HG02610 (cell line): ENCODE measurements at regions not wholly inside any gene's neighbourhood (a gene's known extent, or its start where the extent isn't known, plus 50 kb on each side); places are given as distances from the start of the nearest gene placed in this dataset.

Source experiments
- ATAC-seq: cut with Tn5 transposase; IDR thresholded peaks from one replicate; pipeline ENCODE4 v1.9.1; 2021; ENCODE audit warnings: mild to moderate bottlenecking, moderate library complexity; ENCODE audit not compliant: unreplicated experiment

GRCh38 chr3:73727117-73727821 is 102.5 kb upstream of the PDZRN3 start:
- ATAC-seq: no peak

DNA sequence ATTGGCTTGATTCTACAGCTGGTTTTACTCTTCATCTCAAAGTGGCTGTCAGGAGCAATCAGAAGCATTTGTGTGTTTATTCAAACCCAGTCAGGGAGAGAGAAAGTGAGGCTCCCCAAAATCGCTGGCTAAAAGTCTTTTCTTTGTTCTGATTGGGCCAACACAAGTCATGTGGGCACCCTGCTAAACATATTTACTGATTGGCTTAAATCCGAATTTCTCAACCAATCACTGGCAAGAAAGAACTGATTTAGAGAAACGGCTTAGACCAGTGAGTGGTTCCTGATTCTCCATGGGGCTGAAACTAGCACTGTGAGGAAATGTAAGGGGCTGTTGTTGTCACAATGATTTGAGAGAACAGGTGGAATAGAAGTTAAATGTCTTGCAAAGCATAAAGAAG is 98.9 kb upstream of the PDZRN3 start:
- no peak for ATAC-seq

GRCh38 chr3:73719861-73720260 is 95.1 kb upstream of the PDZRN3 start:
- no peak for ATAC-seq

DNA sequence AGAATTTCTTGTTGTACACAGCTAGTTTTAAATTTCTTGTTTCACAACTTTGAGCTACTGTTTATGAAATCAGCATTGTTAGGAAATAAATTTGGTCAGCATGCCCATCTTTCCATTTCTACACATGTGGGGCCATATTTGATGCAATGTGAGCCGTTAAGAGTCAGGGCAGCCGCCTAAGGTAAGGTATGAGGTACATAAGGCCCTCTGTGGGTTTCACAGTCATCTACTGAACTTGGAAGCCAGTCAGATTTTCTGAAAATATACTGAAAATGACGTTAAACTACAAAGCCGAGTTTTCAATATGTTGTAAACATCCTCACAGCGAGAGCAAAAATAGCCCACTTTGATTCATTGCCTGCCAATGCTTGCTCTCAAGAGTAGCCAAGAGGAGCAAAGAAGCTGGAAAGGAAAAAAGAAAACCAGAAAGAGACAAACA is 94.7 kb upstream of the PDZRN3 start:
- no peak for ATAC-seq

DNA sequence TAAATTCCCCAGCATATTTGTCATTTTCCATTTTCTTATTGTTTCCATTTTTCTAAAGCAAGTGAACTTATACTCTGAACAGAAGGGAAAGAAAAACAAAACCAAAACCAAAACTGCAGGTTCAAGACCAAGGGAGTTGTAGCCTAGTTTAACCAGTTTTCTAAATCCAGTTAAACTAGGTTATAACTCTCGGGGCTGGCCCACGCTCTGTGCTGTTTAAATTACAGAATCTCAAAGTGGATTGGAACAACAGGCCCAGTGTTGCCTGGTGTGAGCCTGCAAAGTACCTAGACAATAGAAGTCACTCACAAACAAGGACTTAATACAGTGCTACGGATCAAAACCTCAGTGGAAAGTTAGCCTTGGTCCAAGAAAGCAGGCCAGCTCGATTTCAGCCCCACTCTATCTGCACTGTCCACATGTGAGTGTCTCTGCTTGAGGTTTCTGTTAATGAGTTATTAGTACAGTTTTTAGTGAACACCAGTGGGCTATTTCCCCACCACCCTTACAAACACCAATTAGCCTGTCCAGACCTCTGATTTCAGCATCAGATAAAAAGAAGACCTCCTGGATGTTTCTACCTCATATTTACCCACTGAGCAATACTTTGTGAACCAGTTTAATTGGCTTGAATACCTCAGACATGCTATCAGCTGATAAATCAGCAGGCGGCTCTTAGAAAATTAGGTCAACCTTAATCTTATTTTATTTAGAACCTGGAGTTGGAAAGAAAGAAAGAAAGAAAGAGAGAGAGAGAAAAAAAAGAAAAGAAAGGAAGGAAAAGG is 93.8 kb upstream of the PDZRN3 start:
- ATAC-seq: no peak

DNA sequence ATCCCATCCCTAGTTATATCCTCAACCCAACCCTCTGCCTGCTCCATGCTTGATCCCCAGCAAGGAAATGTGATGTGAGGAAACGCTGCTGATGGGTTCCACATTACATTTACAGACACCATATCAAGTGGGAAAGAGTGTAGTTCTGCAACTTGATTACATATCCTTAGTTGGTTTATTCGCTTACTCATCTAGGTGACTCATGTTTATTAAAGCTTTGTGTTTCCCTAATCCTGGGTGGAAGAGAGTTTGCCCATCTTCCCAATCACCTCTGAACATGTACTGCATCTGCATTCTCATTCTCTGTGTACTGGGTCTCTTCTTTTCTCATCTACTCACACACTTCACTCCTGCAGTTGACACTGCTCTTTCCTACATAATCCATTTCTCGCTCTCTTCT is 91.7 kb upstream of the PDZRN3 start:
- no peak for ATAC-seq

GRCh38 chr3:73710340-73710739 is 85.6 kb upstream of the PDZRN3 start:
- no peak for ATAC-seq

- ATAC-seq: no peak
Measured at GRCh38 chr3:73709712-73710111, 85.0 kb upstream of the PDZRN3 start.

DNA sequence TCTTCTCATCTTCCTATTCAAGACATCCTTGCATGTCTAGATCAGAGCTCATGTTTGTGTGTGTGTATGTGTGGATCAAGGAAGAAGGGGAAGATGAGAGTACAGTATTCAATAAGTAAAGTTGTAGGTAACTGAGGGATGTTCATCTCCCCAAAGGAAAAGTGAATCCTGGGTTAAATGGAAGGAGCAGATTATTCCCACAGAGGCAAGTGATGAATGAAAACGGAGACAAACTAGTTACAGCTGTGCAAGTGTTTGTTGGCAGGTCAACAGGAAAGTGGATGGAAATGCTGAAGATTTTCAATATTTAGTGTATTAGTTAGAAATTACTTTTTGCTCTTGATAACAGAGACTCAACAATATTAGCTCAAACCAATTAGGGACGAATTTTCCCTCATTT is 84.2 kb upstream of the PDZRN3 start:
- no peak for ATAC-seq

- ATAC-seq: no peak
Measured at GRCh38 chr3:73707772-73708171, 83.0 kb upstream of the PDZRN3 start.

DNA sequence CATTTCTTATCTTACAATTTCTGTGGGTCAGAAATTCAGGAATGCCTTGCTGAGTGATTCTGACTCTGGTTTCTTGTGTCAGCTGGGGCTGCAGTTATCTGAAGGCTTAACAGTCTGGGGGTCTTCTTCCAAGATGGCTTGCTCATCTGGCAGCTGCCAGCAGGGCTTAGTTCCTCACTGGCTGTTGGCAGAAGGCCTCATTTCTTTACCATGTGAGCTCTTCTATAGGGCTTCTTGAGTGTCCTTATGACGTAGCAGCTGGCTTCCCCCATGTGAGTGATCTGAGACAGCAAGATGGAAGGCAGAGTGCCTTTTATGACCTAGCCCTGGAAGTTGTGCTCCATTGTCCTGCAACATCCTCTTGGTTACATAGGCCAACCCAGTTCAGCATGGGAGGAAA is 82.0 kb upstream of the PDZRN3 start:
- no peak for ATAC-seq

GRCh38 chr3:73705792-73706191 is 81.1 kb upstream of the PDZRN3 start:
- no peak for ATAC-seq

DNA sequence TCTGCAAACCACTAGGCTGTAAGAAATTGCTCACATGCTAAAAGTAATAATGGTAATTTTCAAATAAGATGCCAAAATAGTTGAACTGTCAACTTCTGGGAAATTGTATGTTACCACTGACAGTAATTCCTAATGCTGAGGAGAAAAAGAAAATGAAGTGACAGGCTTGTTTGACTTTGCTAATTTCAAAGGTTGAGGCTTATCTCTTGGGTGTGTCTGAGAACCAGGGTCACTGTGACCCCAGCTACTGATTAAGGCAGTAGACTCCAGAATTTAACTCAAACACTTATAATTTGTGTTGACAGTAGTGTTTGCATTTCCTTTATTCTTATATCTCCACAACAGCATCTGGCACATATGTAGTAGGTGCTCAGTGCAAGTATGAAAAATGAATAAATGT is 74.6 kb upstream of the PDZRN3 start:
- no peak for ATAC-seq

DNA sequence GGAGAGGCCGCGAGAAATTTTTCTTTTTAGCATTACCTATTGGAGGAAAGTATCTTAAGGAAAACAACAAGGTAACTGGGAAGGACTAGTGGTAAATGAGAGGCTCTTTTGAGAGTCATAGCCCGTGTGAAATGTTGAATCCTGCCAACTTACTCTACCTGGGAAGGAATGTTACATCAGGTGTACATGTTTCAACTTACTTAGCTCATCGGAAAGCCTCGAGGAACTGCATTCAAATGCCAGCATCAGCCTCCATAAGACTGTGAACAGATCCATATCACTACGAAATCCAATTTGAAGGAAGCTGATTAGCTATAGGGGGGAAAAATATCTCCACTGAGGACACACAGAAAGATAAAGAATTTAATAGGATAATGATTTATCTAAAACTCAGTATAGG is 72.3 kb upstream of the PDZRN3 start:
- ATAC-seq: no peak

GRCh38 chr3:73695841-73696240 is 71.1 kb upstream of the PDZRN3 start:
- no peak for ATAC-seq

- no peak for ATAC-seq
Measured at GRCh38 chr3:73694983-73695757, 70.4 kb upstream of the PDZRN3 start.

DNA sequence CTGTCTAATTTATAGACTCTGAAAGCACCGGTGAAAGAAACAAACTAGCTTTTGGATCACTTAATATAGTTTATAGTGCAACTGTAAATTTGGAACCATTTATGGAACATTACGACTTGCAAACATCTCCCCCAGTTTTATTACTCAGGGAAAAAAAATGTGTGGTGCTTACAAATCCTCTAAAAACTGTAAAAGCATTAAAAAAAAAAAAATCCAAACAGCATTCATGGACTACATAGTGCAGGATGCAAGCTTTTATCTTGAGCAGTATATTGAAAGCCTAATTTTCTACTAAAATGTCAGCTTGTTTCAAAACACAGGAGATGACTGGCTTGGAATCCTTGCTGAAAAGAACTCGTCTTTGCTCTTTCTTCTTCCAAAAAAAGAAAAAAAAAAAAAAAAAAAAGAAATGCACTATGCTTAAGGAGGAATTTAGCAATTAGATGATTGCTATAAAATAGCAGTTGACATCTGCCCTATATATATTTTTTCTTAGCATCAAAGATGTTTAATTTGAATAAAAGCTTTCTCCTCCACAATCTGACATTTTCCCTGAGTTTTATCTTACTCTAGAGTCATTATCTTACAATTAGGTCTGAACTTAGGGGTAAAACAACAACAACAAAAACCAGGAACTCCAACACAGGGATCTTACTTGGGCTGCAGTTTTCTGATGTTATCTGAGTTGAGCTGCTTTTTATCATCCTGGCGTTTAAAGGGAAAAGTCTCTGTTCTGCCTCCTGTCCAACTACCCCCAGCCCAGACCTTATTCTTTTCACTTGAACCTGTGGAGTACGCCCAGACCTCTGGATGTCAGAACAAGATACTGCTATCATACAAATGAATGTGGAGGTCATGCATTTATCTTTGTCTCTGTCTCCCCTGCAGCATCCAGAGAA is 62.6 kb upstream of the PDZRN3 start:
- ATAC-seq: no peak

- no peak for ATAC-seq
Measured at GRCh38 chr3:73685061-73685460, 60.3 kb upstream of the PDZRN3 start.

- no peak for ATAC-seq
Measured at GRCh38 chr3:73683706-73684105, 59.0 kb upstream of the PDZRN3 start.

DNA sequence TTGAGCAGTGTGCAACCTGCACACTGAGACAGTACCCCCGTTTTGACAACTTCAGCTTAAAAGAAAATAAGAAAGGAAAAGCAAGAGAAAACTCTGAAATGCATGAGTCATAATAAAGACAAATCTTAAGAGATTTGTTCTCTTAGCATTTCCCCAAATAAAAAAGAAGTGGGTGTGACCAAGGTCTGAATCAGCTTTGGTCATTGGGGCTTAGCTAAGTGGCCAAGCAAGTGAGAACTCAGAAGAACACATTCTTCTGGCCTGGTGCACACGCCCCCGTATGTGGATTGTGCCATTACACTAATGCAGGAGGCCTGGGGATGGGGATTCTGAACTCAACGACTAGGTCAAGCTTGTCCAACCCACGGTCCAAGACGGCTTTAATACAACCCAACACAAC is 56.9 kb upstream of the PDZRN3 start:
- no peak for ATAC-seq

GRCh38 chr3:73681198-73681597 is 56.5 kb upstream of the PDZRN3 start:
- no peak for ATAC-seq
